HEK293 (cell line): ENCODE measurements at regions not wholly inside any gene's neighbourhood (a gene's known extent, or its start where the extent isn't known, plus 50 kb on each side); places are given as distances from the start of the nearest gene placed in this dataset.
A peak's percentile ranks its signal among the peaks of the same experiment; 100 is the strongest.

Experiments
- CTCF ChIA-PET: fragments of 350-600 bp; formaldehyde crosslinking; extraction: SDS; loops from one replicate; lab custom pipeline; 2021; ENCODE audit warnings: antibody characterized with exemption; lab: Yijun Ruan, JAX
- POLR2A ChIA-PET: fragments of 300-600 bp; formaldehyde crosslinking; extraction: SDS; loops from one replicate; lab custom pipeline; 2020; ENCODE audit warnings: antibody characterized with exemption, inconsistent platforms; lab: Yijun Ruan, JAX
- H3K27ac ChIP-seq: fragments of 200-500 bp; sonication (Bioruptor generic); 2 replicates; pipeline ENCODE4 v1.5.1; 2014; ENCODE audit warnings: low read depth, low read length, control low read depth, inconsistent platforms; ENCODE audit errors: extremely low read depth
- H3K36me3 ChIP-seq, 2 experiments: fragments of 200-500 bp in 1 of 2; sonication (Bioruptor generic) in 1 of 2; 1 replicate in 1 of 2; 2 replicates in 1 of 2; pipeline ENCODE4 v1.5.1; 2014 to 2017; ENCODE audit warnings: inconsistent platforms in 2 of 2, low read length in 2 of 2; ENCODE audit not compliant: control insufficient read depth in 2 of 2, insufficient read depth in 1 of 2
- H3K4me1 ChIP-seq: fragments of 200-500 bp; sonication (Bioruptor generic); 2 replicates; pipeline ENCODE4 v1.5.1; 2014; ENCODE audit warnings: mild to moderate bottlenecking, low read length, inconsistent platforms; ENCODE audit not compliant: control insufficient read depth, insufficient read depth
- H3K4me3 ChIP-seq: 2 replicates; pipeline ENCODE4 v1.5.1; 2011; ENCODE audit warnings: low read depth, mild to moderate bottlenecking, control low read depth, low read length, moderate library complexity
- H3K9me3 ChIP-seq: fragments of 200-500 bp; sonication (Bioruptor generic); 2 replicates; pipeline ENCODE4 v1.5.1; 2014; ENCODE audit warnings: low read depth, low read length, inconsistent platforms; ENCODE audit not compliant: control insufficient read depth, insufficient read depth
- KLF7 ChIP-seq: fragments of 450-650 bp; formaldehyde crosslinking; IDR thresholded peaks from 2 replicates; pipeline ENCODE4 v1.5.1; 2016; ENCODE audit warnings: missing biosample characterization, missing genetic modification characterization, borderline replicate concordance
- OVOL3 ChIP-seq: fragments of 450-650 bp; formaldehyde crosslinking; IDR thresholded peaks from 2 replicates; pipeline ENCODE4 v1.5.1; 2016; ENCODE audit warnings: missing biosample characterization, missing genetic modification characterization
- PRDM10 ChIP-seq: fragments of 450-650 bp; formaldehyde crosslinking; IDR thresholded peaks from 2 replicates; pipeline ENCODE4 v1.5.1; 2016; ENCODE audit warnings: missing biosample characterization, missing genetic modification characterization
- YY2 ChIP-seq: fragments of 450-650 bp; formaldehyde crosslinking; IDR thresholded peaks from 2 replicates; pipeline ENCODE4 v1.5.1; 2016; ENCODE audit warnings: missing biosample characterization, missing genetic modification characterization
- ZNF174 ChIP-seq: fragments of 450-650 bp; formaldehyde crosslinking; IDR thresholded peaks from 2 replicates; pipeline ENCODE4 v1.5.0; 2017; ENCODE audit warnings: missing biosample characterization, mild to moderate bottlenecking, missing genetic modification characterization
- ZNF18 ChIP-seq: fragments of 450-650 bp; formaldehyde crosslinking; IDR thresholded peaks from 2 replicates; pipeline ENCODE4 v1.5.1; 2016; ENCODE audit warnings: missing biosample characterization, missing genetic modification characterization
- ZNF366 ChIP-seq: fragments of 450-650 bp; formaldehyde crosslinking; conservative IDR thresholded peaks from 2 replicates; pipeline ENCODE4 v1.5.1; 2016; ENCODE audit warnings: missing biosample characterization, missing genetic modification characterization
- ZNF488 ChIP-seq: fragments of 450-650 bp; formaldehyde crosslinking; IDR thresholded peaks from 2 replicates; pipeline ENCODE4 v1.5.1; 2016; ENCODE audit warnings: missing biosample characterization, missing genetic modification characterization
- ZNF510 ChIP-seq: fragments of 450-650 bp; formaldehyde crosslinking; IDR thresholded peaks from 2 replicates; pipeline ENCODE4 v1.5.1; 2018; ENCODE audit warnings: mild to moderate bottlenecking, missing genetic modification characterization, missing biosample characterization; ENCODE audit not compliant: insufficient replicate concordance
- ZNF571 ChIP-seq: fragments of 450-650 bp; formaldehyde crosslinking; IDR thresholded peaks from 2 replicates; pipeline ENCODE4 v1.5.0; 2017; ENCODE audit warnings: missing biosample characterization, missing genetic modification characterization
- ZNF621 ChIP-seq: fragments of 450-650 bp; formaldehyde crosslinking; IDR thresholded peaks from 2 replicates; pipeline ENCODE4 v1.5.1; 2017; ENCODE audit warnings: missing biosample characterization, missing genetic modification characterization
- ZNF701 ChIP-seq: fragments of 450-650 bp; formaldehyde crosslinking; IDR thresholded peaks from 2 replicates; pipeline ENCODE4 v1.5.1; 2016; ENCODE audit warnings: missing biosample characterization, missing genetic modification characterization
- ZNF747 ChIP-seq: fragments of 450-650 bp; formaldehyde crosslinking; IDR thresholded peaks from 2 replicates; pipeline ENCODE4 v1.5.1; 2016; ENCODE audit warnings: missing biosample characterization, missing genetic modification characterization
- ZNF768 ChIP-seq: fragments of 450-650 bp; formaldehyde crosslinking; IDR thresholded peaks from 2 replicates; pipeline ENCODE4 v1.5.1; 2018; ENCODE audit warnings: missing biosample characterization, mild to moderate bottlenecking, missing genetic modification characterization
- ZNF792 ChIP-seq: fragments of 450-650 bp; formaldehyde crosslinking; IDR thresholded peaks from 2 replicates; pipeline ENCODE4 v1.5.1; 2016; ENCODE audit warnings: missing biosample characterization, missing genetic modification characterization
- ZSCAN18 ChIP-seq: fragments of 450-650 bp; formaldehyde crosslinking; IDR thresholded peaks from 2 replicates; pipeline ENCODE4 v1.5.1; 2016; ENCODE audit warnings: missing biosample characterization, missing genetic modification characterization
- ZSCAN30 ChIP-seq: fragments of 450-650 bp; IDR thresholded peaks from 2 replicates; pipeline ENCODE4 v1.5.1; 2018; ENCODE audit warnings: missing biosample characterization, mild to moderate bottlenecking, missing genetic modification characterization, moderate library complexity
- ZSCAN4 ChIP-seq: fragments of 450-650 bp; formaldehyde crosslinking; IDR thresholded peaks from 2 replicates; pipeline ENCODE4 v1.5.1; 2017; ENCODE audit warnings: missing biosample characterization, missing genetic modification characterization
- ZXDB ChIP-seq: fragments of 450-650 bp; formaldehyde crosslinking; IDR thresholded peaks from 2 replicates; pipeline ENCODE4 v1.5.1; 2016; ENCODE audit warnings: missing biosample characterization, missing genetic modification characterization

GRCh38 chr3:13163848-13164382, 90.7 kb upstream of the IQSEC1 start (continued):
- no peak for TF ChIP-seq ZNF18
- TF ChIP-seq ZNF571 (tag by site-specific recombination) = no peak
- TF ChIP-seq ZNF174 (tag by site-specific recombination) = no peak
- no peak for TF ChIP-seq ZNF701 (tag by site-specific recombination)
- TF ChIP-seq ZNF510 (tag by site-specific recombination) = no peak
- TF ChIP-seq ZNF792 (tag by site-specific recombination) = no peak
- no peak for TF ChIP-seq ZSCAN4 (tag by site-specific recombination)
- TF ChIP-seq ZXDB (tag by site-specific recombination) = no peak
- TF ChIP-seq ZNF768 = no peak
- TF ChIP-seq YY2 = no peak
- no peak for TF ChIP-seq ZSCAN18 (tag by site-specific recombination)
- no peak for TF ChIP-seq ZNF366

- H3K36me3 ChIP-seq = no peaks in the 10 kb centered on the region
- no peaks in the 10 kb centered on the region for H3K9me3 ChIP-seq
- POLR2A ChIA-PET = no interaction called here
- peak; percentile 78 for TF ChIP-seq PRDM10 (tag by site-specific recombination)
- no peak for TF ChIP-seq KLF7
- no peak for TF ChIP-seq OVOL3 (tag by site-specific recombination)
- TF ChIP-seq ZNF488 (tag by site-specific recombination) = no peak
- no peak for TF ChIP-seq ZNF747 (tag by site-specific recombination)
- no peak for TF ChIP-seq ZSCAN30 (tag by site-specific recombination)
- TF ChIP-seq ZNF621 (tag by site-specific recombination) = no peak
- H3K4me3 ChIP-seq = no peak overlapping the region
- H3K4me1 ChIP-seq = no peaks in the 10 kb centered on the region
- CTCF ChIA-PET = interaction anchor here (0.6 kb wide), 1 partner anchor 265 kb away, joined by 6 read pairs; no protein-coding TSS in a partner anchor
- H3K27ac ChIP-seq = no peak overlapping the region
Observed at GRCh38 chr3:13162549-13163320, 89.5 kb upstream of the IQSEC1 start.
